Omental fat pad (tissue), 3 donors: ENCODE measurements at regions not wholly inside any gene's neighbourhood (a gene's known extent, or its start where the extent isn't known, plus 50 kb on each side); places are given as distances from the start of the nearest gene placed in this dataset.

Experiments used
- ATAC-seq: fragments of 150-250 bp; one replicate; pipeline ENCODE4 v1.9.1; 2016; ENCODE audit warnings: mild to moderate bottlenecking, moderate library complexity; ENCODE audit not compliant: low FRiP score
- DNase-seq: peaks from one replicate; pipeline ENCODE4 v3.0.0-alpha.2; 2019; ENCODE audit warnings: low spot score
- TF ChIP-seq, protein P1 (sequence below), 3 donors: fragments of 450-650 bp; IDR thresholded peaks; one replicate each; pipeline ENCODE4 v1.5.1; 2016 to 2017; ENCODE audit warnings: antibody characterized with exemption in 3 of 3, mild to moderate bottlenecking in 3 of 3, moderate library complexity in 2 of 3

DNA sequence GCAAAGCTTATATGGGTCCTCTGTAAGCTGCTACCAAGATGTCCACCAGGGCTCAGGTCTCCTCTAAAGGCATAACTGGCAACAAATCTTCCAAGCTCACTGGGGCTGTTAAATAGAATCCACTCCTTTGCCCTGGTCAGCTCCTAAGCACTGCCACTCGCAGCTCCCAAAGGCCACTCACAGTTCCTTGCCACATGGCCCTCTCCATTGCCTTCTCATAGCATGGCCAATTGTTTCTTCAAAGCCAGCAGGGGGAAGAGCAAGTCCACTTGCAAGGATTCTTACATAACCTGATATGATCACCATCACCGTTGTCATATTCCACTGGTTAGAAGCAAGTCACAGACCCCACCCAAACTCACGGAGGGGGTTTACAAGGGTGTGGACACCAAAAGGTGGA lies 199.5 kb downstream of the SUCLA2 start:
- no peak for DNase-seq
- no peak for ATAC-seq
- TF ChIP-seq, protein P1, sequence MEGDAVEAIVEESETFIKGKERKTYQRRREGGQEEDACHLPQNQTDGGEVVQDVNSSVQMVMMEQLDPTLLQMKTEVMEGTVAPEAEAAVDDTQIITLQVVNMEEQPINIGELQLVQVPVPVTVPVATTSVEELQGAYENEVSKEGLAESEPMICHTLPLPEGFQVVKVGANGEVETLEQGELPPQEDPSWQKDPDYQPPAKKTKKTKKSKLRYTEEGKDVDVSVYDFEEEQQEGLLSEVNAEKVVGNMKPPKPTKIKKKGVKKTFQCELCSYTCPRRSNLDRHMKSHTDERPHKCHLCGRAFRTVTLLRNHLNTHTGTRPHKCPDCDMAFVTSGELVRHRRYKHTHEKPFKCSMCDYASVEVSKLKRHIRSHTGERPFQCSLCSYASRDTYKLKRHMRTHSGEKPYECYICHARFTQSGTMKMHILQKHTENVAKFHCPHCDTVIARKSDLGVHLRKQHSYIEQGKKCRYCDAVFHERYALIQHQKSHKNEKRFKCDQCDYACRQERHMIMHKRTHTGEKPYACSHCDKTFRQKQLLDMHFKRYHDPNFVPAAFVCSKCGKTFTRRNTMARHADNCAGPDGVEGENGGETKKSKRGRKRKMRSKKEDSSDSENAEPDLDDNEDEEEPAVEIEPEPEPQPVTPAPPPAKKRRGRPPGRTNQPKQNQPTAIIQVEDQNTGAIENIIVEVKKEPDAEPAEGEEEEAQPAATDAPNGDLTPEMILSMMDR (IDR thresholded peaks at IDR 0.05), result no peak

DNA sequence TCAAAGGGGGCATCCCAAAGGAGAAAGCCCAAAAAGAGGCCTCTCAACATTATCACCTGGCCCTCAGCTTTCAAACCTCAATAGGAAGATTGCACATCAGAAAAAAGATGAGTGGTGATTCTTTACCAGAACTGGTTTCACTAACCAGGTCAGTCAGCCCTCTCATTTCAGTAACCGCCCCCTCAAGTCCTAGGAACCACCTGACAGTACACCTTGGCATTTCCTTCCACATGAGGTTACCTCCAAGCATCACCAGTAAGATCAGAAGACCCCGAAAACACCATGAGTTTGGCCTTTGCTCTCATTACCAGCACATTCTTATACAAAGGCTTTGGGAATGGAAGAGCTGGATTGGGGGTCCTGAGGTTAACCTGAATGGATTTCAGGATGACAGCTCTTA lies 200.5 kb downstream of the SUCLA2 start:
- ATAC-seq, result no peak
- TF ChIP-seq, protein P1 (IDR thresholded peaks at IDR 0.05), result no peak
- no peak for DNase-seq

DNA sequence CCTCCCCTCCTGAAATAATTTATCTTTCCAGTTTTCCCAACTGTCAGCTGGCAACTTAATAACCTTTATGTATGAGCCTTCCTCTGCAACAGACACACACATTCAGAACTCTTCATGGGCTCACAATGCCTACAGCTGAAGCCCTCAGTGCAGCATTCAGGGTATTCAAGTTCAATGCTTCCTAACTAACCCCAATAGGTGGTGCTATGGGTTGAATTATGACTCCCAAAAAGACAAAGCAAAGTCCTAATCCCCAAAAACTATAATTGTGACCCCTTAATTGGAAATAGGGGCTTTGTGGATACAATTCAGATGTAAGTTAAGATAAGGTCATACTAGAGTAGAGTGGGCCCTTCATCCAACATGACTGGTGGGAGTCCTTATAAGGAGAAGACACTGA lies 202.2 kb downstream of the SUCLA2 start:
- no peak for DNase-seq
- TF ChIP-seq, protein P1 (IDR thresholded peaks at IDR 0.05), result no peak
- ATAC-seq, result no peak

DNA sequence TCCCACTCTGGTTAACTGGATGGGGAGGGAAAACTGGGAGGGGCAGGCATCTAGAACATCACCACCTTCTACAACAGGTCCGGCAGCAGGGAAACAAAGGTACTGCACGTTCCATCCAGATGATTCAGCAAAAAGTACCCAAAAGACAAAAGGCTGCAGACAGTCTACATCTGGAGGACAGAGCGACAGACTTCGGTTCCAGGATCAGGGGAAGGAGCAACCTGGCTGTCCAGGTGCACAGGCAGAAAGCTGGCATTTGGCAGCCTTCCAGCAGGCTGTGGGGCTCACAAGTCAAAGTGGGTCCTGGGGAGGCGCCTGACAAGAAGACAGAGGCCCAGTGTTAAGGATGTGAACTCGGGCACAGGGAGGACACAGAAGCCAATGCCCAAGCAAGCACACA lies 202.9 kb downstream of the SUCLA2 start:
- ATAC-seq, result no peak

DNA sequence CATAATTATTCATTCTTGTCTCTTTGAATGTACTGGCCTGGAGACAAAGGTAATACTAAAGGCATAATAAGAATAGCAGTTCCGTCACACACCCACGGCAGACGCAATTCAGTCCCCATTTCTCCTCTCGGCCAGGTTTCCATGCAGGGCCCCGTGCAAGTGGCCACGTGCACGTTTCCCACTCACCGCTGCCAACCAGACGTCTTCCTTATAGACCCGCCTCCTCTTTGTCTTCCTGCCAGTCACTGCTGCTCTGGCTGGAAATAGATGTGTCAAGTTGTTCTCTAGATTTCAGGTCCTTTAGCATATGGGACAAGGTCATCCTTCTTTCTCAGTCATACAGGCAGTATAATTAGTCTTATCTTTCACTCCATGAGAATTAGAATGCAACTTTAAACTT lies 204.3 kb downstream of the SUCLA2 start:
- TF ChIP-seq, protein P1 (IDR thresholded peaks at IDR 0.05), result no peak
- ATAC-seq, result no peak
- no peak for DNase-seq

More for the DNA sequence above, 202.9 kb downstream of the SUCLA2 start:
- TF ChIP-seq, protein P1 (IDR thresholded peaks at IDR 0.05), result no peak
- DNase-seq, result no peak

DNA sequence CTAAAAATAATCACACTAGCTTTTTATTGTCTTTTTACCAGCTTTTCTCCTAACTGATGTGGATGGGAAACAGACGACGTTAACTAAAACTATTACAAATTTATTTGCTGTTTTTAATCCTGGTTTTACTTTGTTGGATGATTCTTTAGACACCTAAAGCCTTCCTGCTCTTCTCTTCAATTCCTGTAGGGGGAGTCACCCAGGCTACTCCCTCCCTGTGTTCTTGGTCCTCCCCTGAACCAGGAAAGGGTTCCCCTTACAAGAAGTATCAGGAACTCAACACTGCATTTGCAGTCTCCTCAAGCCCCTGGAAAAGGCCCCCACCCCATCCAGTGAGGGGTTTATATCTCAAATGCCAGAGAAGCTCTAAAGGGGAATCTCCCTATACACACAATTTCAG lies 206.1 kb downstream of the SUCLA2 start:
- DNase-seq (no peak), ATAC-seq (no peak)
- TF ChIP-seq, protein P1 (IDR thresholded peaks at IDR 0.05), result no peak

DNA sequence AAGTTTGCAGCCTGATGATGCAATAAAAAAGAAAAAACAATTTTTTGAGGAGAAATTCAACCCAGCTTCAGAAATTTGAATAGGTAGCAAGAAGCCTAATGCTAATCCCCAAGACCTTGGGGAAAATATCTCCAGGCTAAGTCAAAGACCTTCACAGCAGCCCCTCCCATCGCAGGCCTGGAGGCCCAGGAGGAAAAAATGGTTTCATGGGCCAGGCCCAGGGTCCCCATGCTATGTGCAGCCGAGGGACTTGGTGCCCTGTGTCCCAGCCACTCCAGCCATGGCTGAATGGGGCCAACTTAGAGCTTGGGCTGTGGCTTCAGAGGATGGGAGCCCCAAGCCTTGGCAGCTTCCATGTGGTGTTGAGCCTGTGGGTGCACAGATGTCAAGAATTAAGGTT lies 210.3 kb downstream of the SUCLA2 start:
- no peak for ATAC-seq
- no peak for DNase-seq

More for the DNA sequence above, 210.3 kb downstream of the SUCLA2 start:
- TF ChIP-seq, protein P1 (IDR thresholded peaks at IDR 0.05), result no peak
